ENCODE measurements at regions not wholly inside any gene's neighbourhood (a gene's known extent, or its start where the extent isn't known, plus 50 kb on each side); places are given as distances from the start of the nearest gene placed in this dataset.

DNA sequence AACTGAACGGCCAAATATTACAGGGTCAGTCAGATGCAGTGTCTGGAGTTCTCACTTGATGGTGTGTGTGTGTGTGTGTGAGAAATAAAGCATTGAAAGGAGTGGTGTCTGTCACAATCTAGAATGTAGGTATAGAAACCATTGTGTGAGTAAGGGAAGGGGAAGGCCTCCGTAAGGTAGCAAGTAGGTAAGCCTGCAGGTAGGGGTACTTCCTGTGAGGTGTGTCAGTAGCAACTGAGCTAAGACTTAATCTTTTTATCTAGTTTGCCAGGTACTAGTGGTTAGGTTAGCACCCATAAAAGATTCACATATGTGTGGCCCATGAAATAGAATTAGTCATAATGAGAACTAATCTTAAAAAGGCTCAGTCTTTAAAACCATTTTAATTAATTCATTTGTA is 1517.8 kb downstream of the SI start:
- no peak for TF ChIP-seq POLR2AphosphoS5 (IDR thresholded peaks at IDR 0.05)
- TF ChIP-seq POLR2A (IDR thresholded peaks at IDR 0.05), result no peak
